ENCODE measurements at regions not wholly inside any gene's neighbourhood (a gene's known extent, or its start where the extent isn't known, plus 50 kb on each side); places are given as distances from the start of the nearest gene placed in this dataset.
A peak's percentile ranks its signal among the peaks of the same experiment; 100 is the strongest.

DNA sequence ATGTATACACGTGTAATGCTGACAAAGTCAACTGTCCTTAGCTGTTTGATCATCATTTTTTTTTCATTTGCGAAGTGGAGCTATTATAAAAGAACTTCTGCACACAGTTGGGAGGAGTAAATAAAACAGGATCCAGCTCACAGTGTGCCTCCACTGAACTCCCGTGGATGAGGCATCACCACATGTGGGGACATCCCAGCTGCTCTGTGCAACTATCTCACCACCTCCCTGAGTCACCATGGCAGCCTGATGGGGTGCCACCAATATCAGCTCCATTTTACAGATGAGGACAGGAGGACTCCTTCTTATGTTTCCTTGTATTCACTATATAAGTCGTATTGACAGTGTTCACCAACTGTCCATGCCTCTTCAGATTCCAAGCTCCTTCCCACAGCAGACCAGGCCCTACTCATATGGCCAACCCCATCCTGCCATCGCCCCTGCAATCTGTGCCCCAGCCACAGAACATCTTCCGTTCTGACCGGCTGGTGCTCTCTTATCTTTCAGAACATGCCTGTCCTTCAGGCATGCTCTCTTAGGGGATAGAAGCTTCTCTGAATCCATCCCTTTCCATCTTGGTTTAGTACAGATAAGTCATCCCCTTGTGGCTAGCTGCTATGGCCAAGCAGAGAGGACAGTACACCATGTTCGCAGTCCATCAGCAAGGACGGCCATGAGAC lies 288.1 kb downstream of the RNF144A start:
- Mint-ChIP-seq H3K27ac (no peak overlapping the region), H3K36me3 (no peaks in the 10 kb centered on the region), H3K4me1 (no peaks in the 10 kb centered on the region), H3K4me3 (no peak overlapping the region), H3K9me3 (no peaks in the 10 kb centered on the region), H3K27me3 (peaks cover 0 to 5% (median 0%) of the 10 kb centered on the region in 3 donors)
- ATAC-seq (ENCODE audit: low read depth in 2 of 2) (no peak), DNase-seq (no peak)

DNA sequence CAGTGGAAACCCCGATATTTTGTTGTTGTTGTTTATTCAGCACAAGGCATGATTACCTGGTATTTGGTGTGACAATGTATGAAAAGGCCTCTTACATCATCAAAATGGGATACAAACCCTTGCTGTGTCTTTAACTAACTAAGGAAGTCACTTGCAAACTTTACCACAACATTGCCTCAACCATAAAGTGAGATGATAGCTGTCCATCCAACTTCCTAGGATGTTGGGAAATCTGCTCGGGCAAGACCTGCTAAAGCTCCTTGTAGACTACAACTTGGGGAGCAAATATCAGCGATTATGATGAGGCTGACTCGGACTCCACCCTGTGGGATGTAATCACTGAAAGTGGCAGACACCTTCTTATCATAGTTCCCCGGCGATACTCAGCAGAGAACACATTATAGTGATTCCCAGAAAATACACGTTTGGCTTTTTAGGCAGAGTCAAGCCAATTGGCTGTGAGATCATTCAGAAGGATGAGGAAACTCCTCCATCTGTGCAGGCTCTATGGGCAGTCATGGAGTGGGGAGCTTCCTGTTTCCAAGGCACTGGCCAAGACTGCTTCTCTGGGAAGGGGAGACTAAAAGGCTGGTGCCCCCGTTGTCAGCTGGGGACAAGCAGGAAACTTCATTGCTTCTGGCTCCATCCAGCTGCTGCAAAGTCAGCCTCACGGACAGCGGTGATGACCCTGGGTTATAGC lies 289.0 kb downstream of the RNF144A start:
- H3K36me3 Mint-ChIP-seq, result no peaks in the 10 kb centered on the region
- peaks cover 0 to 5% (median 0%) of the 10 kb centered on the region in 3 donors for H3K27me3 Mint-ChIP-seq
- DNase-seq (no peak), ATAC-seq (ENCODE audit: low read depth in 2 of 2) (no peak)
- no peak overlapping the region for H3K27ac Mint-ChIP-seq
- H3K4me1 Mint-ChIP-seq, result no peaks in the 10 kb centered on the region
- H3K4me3 Mint-ChIP-seq, result no peak overlapping the region
- no peaks in the 10 kb centered on the region for H3K9me3 Mint-ChIP-seq

DNA sequence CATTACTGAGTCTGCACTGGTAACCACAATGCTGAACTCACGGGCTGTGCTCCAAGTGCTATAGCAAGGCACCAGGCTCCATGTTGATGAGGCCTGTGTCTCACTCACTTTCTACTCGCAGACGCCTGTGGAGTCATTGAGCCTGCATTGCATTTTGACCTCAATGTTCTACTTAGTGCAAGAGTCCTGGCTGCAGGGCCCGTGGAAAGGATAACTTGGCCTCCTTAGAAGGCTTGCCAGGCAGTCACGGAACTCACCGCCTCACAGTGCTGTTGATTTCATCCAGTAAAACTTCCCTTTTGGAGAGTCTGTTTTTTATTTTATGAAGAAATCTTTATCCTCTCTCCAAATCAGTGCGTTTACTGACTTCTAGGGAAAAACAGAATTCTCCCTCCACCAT lies 290.4 kb downstream of the RNF144A start:
- DNase-seq, result no peak
- Mint-ChIP-seq H3K27me3 (peaks cover 0 to 5% (median 0%) of the 10 kb centered on the region in 3 donors), H3K4me1 (no peaks in the 10 kb centered on the region), H3K36me3 (no peaks in the 10 kb centered on the region), H3K27ac (no peak overlapping the region), H3K4me3 (no peak overlapping the region), H3K9me3 (no peaks in the 10 kb centered on the region)
- ATAC-seq (ENCODE audit: low read depth in 2 of 2), result no peak

DNA sequence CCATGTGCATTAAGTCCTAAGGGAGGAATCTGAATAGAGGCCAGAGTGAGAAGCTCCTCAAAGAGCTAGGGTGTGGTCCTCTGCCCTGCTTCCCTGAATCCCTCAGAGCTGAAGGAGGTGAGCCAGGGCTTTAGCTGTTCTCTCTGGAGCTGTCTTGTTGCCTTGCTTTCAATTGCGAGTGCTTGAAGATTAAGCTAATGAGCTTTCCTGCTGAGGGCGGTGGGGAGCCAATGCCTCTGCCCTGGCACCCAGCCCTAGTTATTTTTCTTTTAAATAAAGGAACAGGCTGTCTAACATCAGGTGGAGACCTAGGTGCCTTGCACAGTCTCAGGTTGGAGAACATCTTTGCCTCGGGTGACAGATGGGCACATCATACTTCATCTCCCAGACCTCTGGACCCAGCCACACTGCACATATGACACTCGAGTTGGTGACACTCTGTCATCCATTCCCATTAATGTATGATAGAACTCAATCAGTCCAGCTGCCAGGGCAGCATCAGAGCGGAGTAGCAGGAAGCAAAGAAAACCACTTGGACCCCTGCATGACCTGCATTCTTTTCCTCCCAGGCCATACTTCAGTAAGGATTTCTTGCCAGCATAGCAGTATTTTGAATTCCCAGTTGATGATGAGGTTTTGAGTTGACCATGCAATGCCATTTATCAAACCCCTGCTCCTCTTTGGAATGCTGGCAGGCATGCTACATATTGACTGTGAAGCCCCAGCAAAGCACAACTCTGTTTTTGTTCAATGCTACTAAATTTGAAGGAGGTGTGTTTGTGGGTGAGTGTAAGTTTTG lies 292.7 kb downstream of the RNF144A start:
- H3K27me3 Mint-ChIP-seq, result peaks cover 0 to 9% (median 4%) of the 10 kb centered on the region in 3 donors
- H3K4me1 Mint-ChIP-seq, result no peaks in the 10 kb centered on the region
- H3K9me3 Mint-ChIP-seq, result no peaks in the 10 kb centered on the region

DNA sequence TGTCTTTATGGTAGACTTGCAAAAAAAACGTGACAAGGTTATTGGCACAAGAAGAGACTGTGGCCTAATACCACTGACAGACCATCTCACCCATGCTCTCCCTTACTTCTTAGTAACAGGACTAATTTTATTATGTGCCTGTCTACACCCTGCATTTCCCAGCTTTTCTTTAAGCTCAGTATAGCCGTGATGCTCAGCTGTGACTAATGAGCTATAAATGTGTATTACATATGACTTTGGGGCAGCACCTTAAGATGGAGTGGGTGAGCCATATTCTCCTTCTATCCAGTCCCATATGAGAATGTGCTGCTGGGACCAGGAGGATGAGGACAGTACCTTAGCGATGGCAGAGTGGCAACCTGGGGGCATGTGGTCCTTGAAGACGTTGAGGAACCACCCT lies 293.5 kb downstream of the RNF144A start:
- Mint-ChIP-seq H3K9me3 (no peaks in the 10 kb centered on the region), H3K27ac (no peak overlapping the region), H3K4me3 (no peak overlapping the region), H3K36me3 (no peaks in the 10 kb centered on the region), H3K27me3 (peaks cover 0 to 9% (median 4%) of the 10 kb centered on the region in 3 donors), H3K4me1 (no peaks in the 10 kb centered on the region)
- ATAC-seq (ENCODE audit: low read depth in 2 of 2) (no peak), DNase-seq (no peak)

More for the DNA sequence above, 292.7 kb downstream of the RNF144A start:
- DNase-seq (no peak), ATAC-seq (ENCODE audit: low read depth in 2 of 2) (no peak)
- Mint-ChIP-seq H3K4me3 (no peak overlapping the region), H3K27ac (peak overlapping the region in 1 of 6 donors; percentile 33), H3K36me3 (no peaks in the 10 kb centered on the region)

DNA sequence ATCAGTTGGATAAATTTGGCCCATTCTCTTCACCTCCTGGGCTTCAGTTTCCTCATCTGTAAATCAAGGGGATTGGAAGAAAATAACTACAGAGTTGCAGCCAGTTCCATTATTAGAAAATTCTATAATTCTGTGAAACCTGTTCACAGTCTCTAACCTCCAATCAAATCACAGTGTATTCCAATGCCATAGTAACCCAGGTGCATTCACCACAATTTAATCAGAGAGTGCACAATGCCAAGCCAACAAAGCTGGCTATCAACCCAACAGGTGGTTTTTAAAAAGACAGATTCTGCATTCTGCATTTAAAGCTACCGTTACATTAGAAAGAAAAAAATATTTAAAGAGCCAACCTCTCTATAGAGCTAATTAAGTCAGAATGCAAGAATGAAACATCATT lies 308.6 kb downstream of the RNF144A start:
- H3K27ac Mint-ChIP-seq, result no peak overlapping the region
- DNase-seq (no peak), ATAC-seq (ENCODE audit: low read depth in 2 of 2) (no peak)
- no peaks in the 10 kb centered on the region for H3K36me3 Mint-ChIP-seq
- peaks cover 0 to 4% (median 0%) of the 10 kb centered on the region in 3 donors for H3K27me3 Mint-ChIP-seq
- no peak overlapping the region for H3K4me3 Mint-ChIP-seq
- H3K4me1 Mint-ChIP-seq, result no peaks in the 10 kb centered on the region
- peaks cover 0 to 20% (median 9%) of the 10 kb centered on the region in 7 donors for H3K9me3 Mint-ChIP-seq

DNA sequence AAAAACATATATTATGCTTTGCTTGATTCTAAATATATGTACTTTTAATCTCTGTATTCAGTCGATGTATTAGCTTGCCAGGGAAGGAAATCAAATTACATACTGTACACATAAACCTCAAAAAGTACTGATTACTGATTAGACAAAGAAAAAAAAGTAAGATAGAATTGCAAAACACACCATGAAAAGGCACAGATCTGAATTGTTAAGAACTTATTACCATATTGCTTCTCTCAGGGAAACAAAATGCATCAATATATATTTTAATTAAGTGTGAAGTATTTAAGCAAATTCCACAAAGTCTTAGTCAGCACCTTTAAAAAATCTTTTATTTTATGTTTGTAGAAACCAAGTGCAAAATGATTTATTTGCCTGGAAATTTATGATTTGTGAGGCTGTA lies 309.3 kb downstream of the RNF144A start:
- H3K4me1 Mint-ChIP-seq, result no peaks in the 10 kb centered on the region
- no peak for DNase-seq
- no peaks in the 10 kb centered on the region for H3K36me3 Mint-ChIP-seq
- no peak for ATAC-seq (ENCODE audit: low read depth in 2 of 2)
- peaks cover 0 to 4% (median 0%) of the 10 kb centered on the region in 3 donors for H3K27me3 Mint-ChIP-seq
- no peak overlapping the region for H3K27ac Mint-ChIP-seq
- H3K9me3 Mint-ChIP-seq, result peaks cover 0 to 14% (median 5%) of the 10 kb centered on the region in 7 donors
- H3K4me3 Mint-ChIP-seq, result no peak overlapping the region

DNA sequence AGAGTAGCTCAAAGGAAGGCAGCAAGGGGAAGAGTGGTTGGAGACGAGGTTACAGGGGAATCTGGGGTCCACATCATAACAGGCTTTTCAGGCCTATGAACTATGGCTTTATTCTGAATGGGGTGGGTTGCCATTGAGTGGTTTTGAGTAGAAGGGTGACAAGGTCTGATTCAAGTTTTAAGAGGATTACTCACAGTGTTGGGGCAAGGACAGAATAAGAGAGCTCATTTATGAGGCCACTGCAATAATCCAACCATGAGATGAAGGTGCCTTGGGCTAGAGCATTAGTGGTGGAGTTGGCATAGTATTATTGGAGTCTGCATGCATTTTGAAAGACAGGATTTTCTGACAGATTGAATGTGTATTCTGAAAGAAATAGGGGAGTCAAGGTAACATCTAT lies 315.9 kb downstream of the RNF144A start:
- Mint-ChIP-seq H3K9me3 (no peaks in the 10 kb centered on the region), H3K4me1 (no peaks in the 10 kb centered on the region), H3K27ac (no peak overlapping the region), H3K4me3 (no peak overlapping the region), H3K27me3 (peaks cover 0 to 4% (median 0%) of the 10 kb centered on the region in 3 donors), H3K36me3 (no peaks in the 10 kb centered on the region)
- DNase-seq (no peak), ATAC-seq (ENCODE audit: low read depth in 2 of 2) (no peak)

DNA sequence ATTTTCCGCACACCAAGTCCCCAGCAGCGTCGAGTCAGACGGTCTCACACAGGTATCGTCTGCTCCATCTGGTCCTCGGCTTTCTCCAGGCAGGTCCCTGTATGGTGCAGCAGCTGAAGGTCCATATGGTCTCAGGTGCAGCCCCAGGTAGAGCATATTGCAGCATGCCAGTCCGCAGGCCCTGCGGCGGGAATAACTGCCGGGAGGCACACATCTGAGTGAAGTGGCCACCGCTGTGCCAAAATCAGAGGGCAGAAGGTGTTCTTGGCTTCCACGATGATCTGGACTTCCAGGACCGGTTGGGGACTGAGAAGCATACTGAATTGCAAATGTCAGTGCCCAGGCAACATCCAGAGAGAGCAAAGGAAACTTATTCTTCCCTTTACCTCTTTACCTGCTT lies 320.3 kb downstream of the RNF144A start:
- Mint-ChIP-seq H3K27ac (no peak overlapping the region), H3K27me3 (no peaks in the 10 kb centered on the region), H3K9me3 (no peaks in the 10 kb centered on the region)

DNA sequence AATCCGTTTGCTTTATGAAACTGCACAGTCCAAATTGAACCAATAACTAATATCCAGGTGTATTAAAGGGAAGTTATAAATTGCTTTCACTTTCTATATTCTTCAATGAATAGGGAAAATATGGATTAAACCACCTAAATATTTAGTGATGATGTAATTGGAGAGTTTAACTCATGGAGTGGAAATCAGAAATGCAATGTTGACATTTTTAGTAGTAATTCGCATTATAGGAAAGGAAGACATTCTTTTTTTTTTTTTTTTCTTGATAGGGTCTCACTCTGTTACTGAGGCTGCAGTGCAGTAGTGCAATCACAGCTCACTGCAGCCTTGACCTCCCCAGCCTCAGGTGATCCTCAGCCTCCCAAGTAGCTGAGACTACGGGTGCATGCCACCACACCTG lies 321.9 kb downstream of the RNF144A start:
- DNase-seq (no peak), ATAC-seq (ENCODE audit: low read depth in 2 of 2) (no peak)
- Mint-ChIP-seq H3K4me3 (no peak overlapping the region), H3K27ac (no peak overlapping the region), H3K27me3 (no peaks in the 10 kb centered on the region), H3K4me1 (peaks cover 5 to 9% (median 5%) of the 10 kb centered on the region in 3 donors), H3K9me3 (no peaks in the 10 kb centered on the region), H3K36me3 (no peaks in the 10 kb centered on the region)

More for the DNA sequence above, 320.3 kb downstream of the RNF144A start:
- ATAC-seq (ENCODE audit: low read depth in 2 of 2) (no peak), DNase-seq (no peak)
- H3K36me3 Mint-ChIP-seq, result no peaks in the 10 kb centered on the region
- no peak overlapping the region for H3K4me3 Mint-ChIP-seq
- H3K4me1 Mint-ChIP-seq, result peaks cover 4% of the 10 kb centered on the region in 3 donors

DNA sequence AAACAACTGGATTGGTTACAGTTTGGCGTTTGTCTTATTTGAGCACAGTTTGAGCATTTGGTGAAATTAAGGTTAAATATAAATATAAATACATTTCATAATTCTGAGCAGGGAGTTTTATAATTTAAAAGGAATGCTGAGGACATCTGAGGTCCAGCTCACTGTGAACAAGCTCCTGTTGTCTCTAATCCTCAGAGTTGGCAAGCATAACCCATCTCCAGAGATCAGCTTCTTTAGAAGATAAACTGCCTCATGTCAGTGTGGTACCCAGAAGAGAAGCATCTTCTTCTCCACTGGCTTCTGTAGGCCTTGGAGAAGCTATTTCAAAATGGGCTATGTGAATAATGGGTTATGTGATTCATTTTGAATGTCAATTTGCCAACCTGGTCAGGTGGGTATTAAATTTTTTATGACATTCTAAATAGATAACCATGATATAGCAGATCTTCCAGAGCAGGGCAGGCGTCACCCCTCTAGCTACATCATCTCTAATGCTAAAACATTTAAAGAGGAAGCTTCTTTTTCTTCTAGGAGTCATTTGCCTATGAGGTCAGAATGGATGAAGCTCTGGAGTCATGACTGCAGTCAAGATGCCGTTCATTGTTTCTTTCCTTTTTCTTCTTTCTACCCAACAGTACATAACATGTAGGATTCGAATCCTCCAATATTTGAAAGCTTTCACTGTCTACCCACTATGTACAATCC lies 324.0 kb downstream of the RNF144A start:
- H3K27me3 Mint-ChIP-seq, result no peaks in the 10 kb centered on the region
- no peaks in the 10 kb centered on the region for H3K36me3 Mint-ChIP-seq
- no peak overlapping the region for H3K27ac Mint-ChIP-seq
- ATAC-seq (ENCODE audit: low read depth in 2 of 2) (no peak), DNase-seq (no peak)
- H3K4me3 Mint-ChIP-seq, result no peak overlapping the region
- H3K4me1 Mint-ChIP-seq, result peaks cover 5 to 9% (median 5%) of the 10 kb centered on the region in 3 donors
- H3K9me3 Mint-ChIP-seq, result no peaks in the 10 kb centered on the region

DNA sequence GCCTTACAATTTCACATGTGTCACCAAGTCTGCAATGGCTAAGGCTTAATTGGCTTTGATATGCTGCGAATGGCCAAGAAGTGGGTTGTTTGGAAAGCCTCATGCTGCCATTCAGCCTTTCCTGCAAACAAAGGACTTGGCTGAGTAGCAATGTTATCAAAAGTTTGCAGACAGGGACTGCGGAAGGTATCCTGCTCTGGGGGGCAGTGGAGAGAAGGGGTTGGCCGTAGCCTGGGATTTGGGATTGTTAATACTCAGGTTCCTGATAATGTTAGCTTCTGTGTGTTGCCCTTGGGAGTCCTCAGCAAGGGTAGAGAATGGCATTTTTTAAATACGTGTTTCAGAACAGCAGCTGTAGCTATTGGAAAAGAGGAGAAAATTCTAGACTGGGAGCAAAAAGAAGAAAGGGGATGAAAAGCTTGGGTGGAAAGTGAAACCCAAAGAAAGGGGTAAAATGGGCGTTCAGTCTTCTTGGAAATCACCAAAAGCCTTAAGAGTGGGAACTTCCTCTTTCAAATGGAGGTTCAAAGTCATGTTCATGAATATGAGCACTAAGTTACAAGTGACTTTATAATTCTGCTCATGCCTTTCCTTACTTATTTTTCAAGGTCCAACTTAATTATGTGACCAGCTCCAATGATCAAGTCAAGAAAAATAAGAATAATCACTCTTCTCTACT lies 325.1 kb downstream of the RNF144A start:
- no peak overlapping the region for H3K27ac Mint-ChIP-seq
- H3K4me3 Mint-ChIP-seq, result no peak overlapping the region
- H3K36me3 Mint-ChIP-seq, result no peaks in the 10 kb centered on the region
- no peak for ATAC-seq (ENCODE audit: low read depth in 2 of 2)
- no peaks in the 10 kb centered on the region for H3K27me3 Mint-ChIP-seq
- no peak for DNase-seq
- H3K9me3 Mint-ChIP-seq, result no peaks in the 10 kb centered on the region
- H3K4me1 Mint-ChIP-seq, result peaks cover 5 to 9% (median 5%) of the 10 kb centered on the region in 3 donors

DNA sequence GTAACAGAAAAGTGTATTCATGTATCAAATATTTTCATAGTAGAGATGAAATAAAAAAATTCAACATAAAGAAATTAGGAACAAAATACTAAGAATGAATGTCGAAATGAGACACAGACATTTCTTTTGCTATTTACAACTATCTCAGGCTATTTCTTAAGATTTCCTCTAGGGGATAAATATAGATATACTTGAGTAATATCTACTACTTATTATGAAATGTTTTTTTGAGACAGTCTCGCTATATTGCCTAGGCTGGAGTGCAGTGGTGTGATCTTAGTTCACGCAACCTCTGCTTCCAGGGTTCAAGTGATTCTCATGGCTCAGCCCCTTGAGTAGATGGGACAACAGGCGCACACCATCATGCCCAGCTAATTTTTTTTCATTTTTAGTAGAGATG lies 326.1 kb downstream of the RNF144A start:
- Mint-ChIP-seq H3K4me3 (no peak overlapping the region), H3K9me3 (no peaks in the 10 kb centered on the region), H3K27me3 (no peaks in the 10 kb centered on the region), H3K4me1 (peaks cover 5 to 9% (median 5%) of the 10 kb centered on the region in 3 donors), H3K36me3 (no peaks in the 10 kb centered on the region), H3K27ac (no peak overlapping the region)
- DNase-seq (no peak), ATAC-seq (ENCODE audit: low read depth in 2 of 2) (no peak)
